Astrocyte (in vitro differentiated cells and primary cell): ENCODE measurements at regions not wholly inside any gene's neighbourhood (a gene's known extent, or its start where the extent isn't known, plus 50 kb on each side); places are given as distances from the start of the nearest gene placed in this dataset.

Source experiments
- CTCF ChIP-seq: IDR thresholded peaks from 2 replicates; pipeline ENCODE4 v1.5.1; 2011; ENCODE audit warnings: low read depth, mild to moderate bottlenecking, inconsistent platforms, low read length, moderate library complexity; ENCODE audit not compliant: insufficient read depth
- EZH2 ChIP-seq: IDR thresholded peaks from 2 replicates; pipeline ENCODE4 v1.6.1; 2012; ENCODE audit warnings: mild to moderate bottlenecking, low read length, inconsistent platforms; ENCODE audit not compliant: insufficient read depth

DNA sequence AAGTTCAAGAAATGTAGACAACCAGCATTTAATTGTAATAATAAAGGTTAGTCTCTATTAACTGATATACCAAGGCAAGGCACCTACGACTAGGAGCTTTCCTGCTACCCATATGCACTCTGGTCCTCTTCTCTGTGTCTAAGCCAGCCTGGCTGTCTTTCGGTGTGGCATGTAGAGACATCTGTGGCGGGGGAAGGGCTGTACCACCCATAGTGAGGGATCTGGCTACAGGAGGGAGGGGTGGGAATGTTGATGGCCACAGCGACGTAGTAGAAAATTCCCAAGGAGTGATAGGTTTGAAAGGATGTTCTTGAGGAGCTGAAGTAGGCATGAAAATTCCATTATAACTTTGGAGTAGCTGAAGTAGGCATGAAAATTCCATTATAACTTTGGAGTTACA is 344.2 kb downstream of the ATP23 start:
- TF ChIP-seq CTCF (no peak), EZH2 (no peak)
